ENCODE measurements at regions not wholly inside any gene's neighbourhood (a gene's known extent, or its start where the extent isn't known, plus 50 kb on each side); places are given as distances from the start of the nearest gene placed in this dataset.

DNA sequence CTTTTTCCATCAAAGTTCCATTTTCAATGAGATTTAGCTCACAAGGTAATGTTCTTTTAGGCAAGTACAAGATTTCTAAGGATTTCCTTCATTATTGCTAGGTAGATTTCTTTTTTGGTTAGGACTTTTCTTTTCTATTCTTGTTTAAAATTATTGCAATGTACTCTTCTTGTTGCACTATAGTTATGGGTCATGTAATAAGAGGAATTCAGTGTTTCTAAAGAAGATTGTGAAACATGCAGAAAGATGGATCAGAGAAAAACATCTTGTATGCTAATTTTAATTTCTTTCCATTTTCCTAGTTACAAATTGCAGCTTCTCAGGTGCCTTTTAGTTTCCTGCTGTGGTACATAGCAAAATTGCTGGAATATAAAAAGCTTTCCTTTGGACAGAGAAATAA, 56.1 kb downstream of the BTG1 start:
- TF ChIP-seq, protein P1, sequence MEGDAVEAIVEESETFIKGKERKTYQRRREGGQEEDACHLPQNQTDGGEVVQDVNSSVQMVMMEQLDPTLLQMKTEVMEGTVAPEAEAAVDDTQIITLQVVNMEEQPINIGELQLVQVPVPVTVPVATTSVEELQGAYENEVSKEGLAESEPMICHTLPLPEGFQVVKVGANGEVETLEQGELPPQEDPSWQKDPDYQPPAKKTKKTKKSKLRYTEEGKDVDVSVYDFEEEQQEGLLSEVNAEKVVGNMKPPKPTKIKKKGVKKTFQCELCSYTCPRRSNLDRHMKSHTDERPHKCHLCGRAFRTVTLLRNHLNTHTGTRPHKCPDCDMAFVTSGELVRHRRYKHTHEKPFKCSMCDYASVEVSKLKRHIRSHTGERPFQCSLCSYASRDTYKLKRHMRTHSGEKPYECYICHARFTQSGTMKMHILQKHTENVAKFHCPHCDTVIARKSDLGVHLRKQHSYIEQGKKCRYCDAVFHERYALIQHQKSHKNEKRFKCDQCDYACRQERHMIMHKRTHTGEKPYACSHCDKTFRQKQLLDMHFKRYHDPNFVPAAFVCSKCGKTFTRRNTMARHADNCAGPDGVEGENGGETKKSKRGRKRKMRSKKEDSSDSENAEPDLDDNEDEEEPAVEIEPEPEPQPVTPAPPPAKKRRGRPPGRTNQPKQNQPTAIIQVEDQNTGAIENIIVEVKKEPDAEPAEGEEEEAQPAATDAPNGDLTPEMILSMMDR (IDR thresholded peaks at IDR 0.05), result no peak
- intact Hi-C loops (cut with DNase I), result no loop called here
- H3K4me3 ChIP-seq, result no peak overlapping the region
- ATAC-seq (no peak), DNase-seq (no peak)
- H3K9me3 ChIP-seq, result no peaks in the 10 kb centered on the region
- no peaks in the 10 kb centered on the region for H3K4me1 ChIP-seq
- H3K27me3 ChIP-seq (ENCODE audit: low read depth), result no peaks in the 10 kb centered on the region
- no peak overlapping the region for H3K27ac ChIP-seq
- no peaks in the 10 kb centered on the region for H3K36me3 ChIP-seq

GRCh38 chr12:92088805-92089204, 56.8 kb downstream of the BTG1 start:
- intact Hi-C loops (cut with DNase I), result no loop called here
- ATAC-seq, result peak; percentile 57 to 60
- no peaks in the 10 kb centered on the region for H3K9me3 ChIP-seq
- H3K27ac ChIP-seq, result no peak overlapping the region
- no peaks in the 10 kb centered on the region for H3K36me3 ChIP-seq
- no peaks in the 10 kb centered on the region for H3K27me3 ChIP-seq (ENCODE audit: low read depth)
- TF ChIP-seq, protein P1 (IDR thresholded peaks at IDR 0.05), result no peak
- no peaks in the 10 kb centered on the region for H3K4me1 ChIP-seq
- no peak for DNase-seq
- H3K4me3 ChIP-seq, result no peak overlapping the region

DNA sequence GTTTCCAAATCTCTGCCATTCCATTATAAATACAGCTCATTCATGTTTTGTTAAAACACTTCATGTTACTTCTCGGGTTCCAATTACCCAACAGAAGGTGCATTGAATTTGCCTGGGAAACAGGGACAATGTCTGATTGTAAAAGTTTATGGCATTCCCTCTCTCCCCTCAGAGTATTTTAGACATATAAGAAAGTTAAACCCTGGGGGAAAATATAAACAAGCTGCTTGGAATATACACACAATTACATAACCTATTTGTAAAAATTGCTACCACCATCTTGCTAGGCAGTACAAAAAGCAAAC, 60.0 kb downstream of the BTG1 start:
- no peaks in the 10 kb centered on the region for H3K4me1 ChIP-seq
- intact Hi-C loops (cut with DNase I), result no loop called here
- H3K4me3 ChIP-seq, result no peak overlapping the region
- no peaks in the 10 kb centered on the region for H3K27me3 ChIP-seq (ENCODE audit: low read depth)
- no peaks in the 10 kb centered on the region for H3K9me3 ChIP-seq
- H3K36me3 ChIP-seq, result no peaks in the 10 kb centered on the region
- ATAC-seq, result no peak
- H3K27ac ChIP-seq, result no peak overlapping the region
- no peak for DNase-seq
- TF ChIP-seq, protein P1 (IDR thresholded peaks at IDR 0.05), result no peak

- TF ChIP-seq, protein P1 (IDR thresholded peaks at IDR 0.05), result no peak
- Histone ChIP-seq H3K36me3 (no peaks in the 10 kb centered on the region), H3K9me3 (no peaks in the 10 kb centered on the region), H3K27me3 (ENCODE audit: low read depth) (no peaks in the 10 kb centered on the region), H3K27ac (no peak overlapping the region), H3K4me3 (no peak overlapping the region), H3K4me1 (no peaks in the 10 kb centered on the region)
- DNase-seq (no peak), ATAC-seq (no peak)
- intact Hi-C loops (cut with DNase I), result no loop called here
Measured at GRCh38 chr12:92085040-92085735, 60.5 kb downstream of the BTG1 start.

- TF ChIP-seq, protein P1 (IDR thresholded peaks at IDR 0.05), result no peak
- no peak overlapping the region for H3K27ac ChIP-seq
- peak in 1 of 2 donors; percentile 13 for ATAC-seq
- H3K4me3 ChIP-seq, result no peak overlapping the region
- H3K27me3 ChIP-seq (ENCODE audit: low read depth), result no peaks in the 10 kb centered on the region
- intact Hi-C loops (cut with DNase I), result no loop called here
- no peaks in the 10 kb centered on the region for H3K36me3 ChIP-seq
- DNase-seq, result no peak
- peaks cover 17% of the 10 kb centered on the region for H3K4me1 ChIP-seq
- H3K9me3 ChIP-seq, result no peaks in the 10 kb centered on the region
Measured at GRCh38 chr12:92080911-92081285, 64.7 kb downstream of the BTG1 start.

DNA sequence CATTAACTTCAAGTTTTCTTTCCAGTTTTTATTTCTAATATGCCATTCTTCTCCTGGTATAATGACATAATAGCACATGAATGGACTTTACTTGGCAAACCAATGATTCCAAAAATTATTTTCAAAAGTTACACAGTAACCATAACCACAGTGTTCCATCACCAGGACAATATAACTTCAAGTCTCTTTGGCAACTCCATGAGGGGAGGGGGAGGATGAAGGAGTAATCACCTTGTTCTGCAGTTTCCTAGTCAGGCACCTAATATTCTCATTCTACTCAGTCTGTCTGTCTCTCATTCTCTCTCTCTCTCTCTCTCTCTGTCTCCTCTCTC, 66.6 kb downstream of the BTG1 start:
- no peak overlapping the region for H3K4me3 ChIP-seq
- no peaks in the 10 kb centered on the region for H3K9me3 ChIP-seq
- ATAC-seq, result no peak
- no peaks in the 10 kb centered on the region for H3K36me3 ChIP-seq
- peaks cover 32% of the 10 kb centered on the region for H3K4me1 ChIP-seq
- TF ChIP-seq, protein P1 (IDR thresholded peaks at IDR 0.05), result no peak
- no peak overlapping the region for H3K27ac ChIP-seq
- no peaks in the 10 kb centered on the region for H3K27me3 ChIP-seq (ENCODE audit: low read depth)
- intact Hi-C loops (cut with DNase I), result loop anchor here (10.0 kb wide), 1 partner anchor 56 kb away; no protein-coding TSS in a partner anchor
- DNase-seq, result no peak

All from lower lobe of right lung (tissue), 2 donors.